Keratinocyte (primary cell): ENCODE measurements at regions not wholly inside any gene's neighbourhood (a gene's known extent, or its start where the extent isn't known, plus 50 kb on each side); places are given as distances from the start of the nearest gene placed in this dataset.

Experiments
- DNase-seq: peaks from one replicate; pipeline ENCODE4 v3.0.0-alpha.2; 2011; ENCODE audit warnings: low read depth, missing footprints, low spot score
- FAIRE-seq: peaks from 2 replicates; lab custom pipeline; 2011; peaks lifted over from hg19 to GRCh38; lab: Jason Lieb, UNC
- H2AFZ ChIP-seq: 2 replicates; pipeline ENCODE4 v1.6.0; 2012; ENCODE audit warnings: low read length, control low read depth, inconsistent platforms; ENCODE audit not compliant: control insufficient read depth
- H3K27ac ChIP-seq: 2 replicates; pipeline ENCODE4 v1.5.1; 2011; ENCODE audit warnings: low read length; ENCODE audit not compliant: control insufficient read depth, insufficient read depth
- H3K27me3 ChIP-seq: 3 replicates; pipeline ENCODE4 v1.6.0; 2011; ENCODE audit warnings: low read length; ENCODE audit not compliant: control insufficient read depth, insufficient read depth; ENCODE audit errors: extremely low read depth
- H3K36me3 ChIP-seq, 2 experiments: 2 replicates in 1 of 2; 3 replicates in 1 of 2; pipeline ENCODE4 v1.5.1; 2011; ENCODE audit warnings: low read length in 2 of 2, mild to moderate bottlenecking in 1 of 2; ENCODE audit not compliant: control insufficient read depth in 2 of 2, insufficient read depth in 2 of 2; ENCODE audit errors: extremely low read depth in 1 of 2
- H3K4me1 ChIP-seq: 3 replicates; pipeline ENCODE4 v1.5.1; 2011; ENCODE audit warnings: low read length; ENCODE audit not compliant: control insufficient read depth, insufficient read depth; ENCODE audit errors: extremely low read depth
- H3K4me2 ChIP-seq: 3 replicates; pipeline ENCODE4 v1.6.0; 2011; ENCODE audit warnings: low read depth, low read length; ENCODE audit not compliant: control insufficient read depth, insufficient read depth; ENCODE audit errors: extremely low read depth
- H3K4me3 ChIP-seq, 3 experiments: fragments of 200-600 bp in 1 of 3; sonication (generic) in 1 of 3; 2 replicates in 2 of 3; 3 replicates in 1 of 3; pipeline ENCODE4 v1.5.1; 2011 to 2016; ENCODE audit warnings: low read length in 3 of 3, mild to moderate bottlenecking in 3 of 3, control low read depth in 2 of 3, inconsistent platforms in 1 of 3, low read depth in 1 of 3, mixed read lengths in 1 of 3, mixed run types in 1 of 3, moderate library complexity in 1 of 3; ENCODE audit not compliant: control insufficient read depth in 2 of 3, insufficient read depth in 2 of 3; ENCODE audit errors: extremely low read depth in 1 of 3
- H3K79me2 ChIP-seq: 2 replicates; pipeline ENCODE4 v1.6.0; 2012; ENCODE audit warnings: low read length; ENCODE audit not compliant: control insufficient read depth, insufficient read depth
- H3K9ac ChIP-seq: 3 replicates; pipeline ENCODE4 v1.6.0; 2011; ENCODE audit warnings: low read length; ENCODE audit not compliant: control insufficient read depth, insufficient read depth; ENCODE audit errors: extremely low read depth
- H3K9me1 ChIP-seq: 3 replicates; pipeline ENCODE4 v1.6.0; 2011; ENCODE audit warnings: low read length; ENCODE audit not compliant: control insufficient read depth, insufficient read depth; ENCODE audit errors: extremely low read depth
- H3K9me3 ChIP-seq: 2 replicates; pipeline ENCODE4 v1.5.1; 2012; ENCODE audit warnings: low read depth, low read length; ENCODE audit not compliant: control insufficient read depth
- H4K20me1 ChIP-seq: 3 replicates; pipeline ENCODE4 v1.6.0; 2011; ENCODE audit warnings: low read length; ENCODE audit not compliant: control insufficient read depth, insufficient read depth; ENCODE audit errors: extremely low read depth
- CTCF ChIP-seq, 3 experiments: IDR thresholded peaks in 1 of 3; conservative IDR thresholded peaks in 1 of 3; optimal IDR thresholded peaks in 1 of 3; 2 replicates in 2 of 3; 3 replicates in 1 of 3; pipeline versions ENCODE3 to v1.5.1; 2011; ENCODE audit warnings: low read length in 3 of 3, mild to moderate bottlenecking in 3 of 3, moderate library complexity in 2 of 3, control low read depth in 1 of 3, inconsistent platforms in 1 of 3; ENCODE audit not compliant: insufficient read depth in 2 of 3; ENCODE audit errors: extremely low read depth in 1 of 3
- EZH2 ChIP-seq: IDR thresholded peaks from one replicate; pipeline ENCODE4 v1.6.1; 2012; ENCODE audit warnings: inconsistent platforms, mild to moderate bottlenecking, low read length, moderate library complexity
- dilution Hi-C: fragments of 300-500 bp; cut with MboI; formaldehyde crosslinking; loops from one replicate; pipeline ENCODE4 v1.7.0; 2020; ENCODE audit warnings: low sequenced_read_pairs; ENCODE audit not compliant: extremely low pct_ligation_motif_present

GRCh38 chr6:134727081-134727480, 222.8 kb downstream of the ALDH8A1 start:
- no peaks in the 10 kb centered on the region for H3K36me3 ChIP-seq
- no peak overlapping the region for H3K9ac ChIP-seq
- H2AFZ ChIP-seq = no peak overlapping the region
- H3K27ac ChIP-seq = no peak overlapping the region
- no peaks in the 10 kb centered on the region for H3K9me3 ChIP-seq
- no peaks in the 10 kb centered on the region for H3K9me1 ChIP-seq
- H3K4me1 ChIP-seq = no peaks in the 10 kb centered on the region
- no peak overlapping the region for H3K4me3 ChIP-seq
- dilution Hi-C loops = no loop called here
- H3K27me3 ChIP-seq = no peaks in the 10 kb centered on the region
- FAIRE-seq (no peak), DNase-seq (no peak)
- H4K20me1 ChIP-seq = no peaks in the 10 kb centered on the region
- TF ChIP-seq CTCF (optimal IDR thresholded peaks at IDR 0.05 in 1 of 3, IDR thresholded peaks at IDR 0.05 in 1 of 3, conservative IDR thresholded peaks at IDR 0.05 in 1 of 3; ENCODE audit: extremely low read depth in 1 of 3, insufficient read depth in 2 of 3, low read length in 3 of 3) (no peak), EZH2 (no peak)
- no peaks in the 10 kb centered on the region for H3K79me2 ChIP-seq
- no peak overlapping the region for H3K4me2 ChIP-seq

- H2AFZ ChIP-seq = no peak overlapping the region
- DNase-seq (no peak), FAIRE-seq (no peak)
- no peaks in the 10 kb centered on the region for H4K20me1 ChIP-seq
- H3K36me3 ChIP-seq = no peaks in the 10 kb centered on the region
- no peaks in the 10 kb centered on the region for H3K9me1 ChIP-seq
- H3K79me2 ChIP-seq = no peaks in the 10 kb centered on the region
- dilution Hi-C loops = no loop called here
- no peak overlapping the region for H3K4me2 ChIP-seq
- H3K9ac ChIP-seq = no peak overlapping the region
- H3K27me3 ChIP-seq = no peaks in the 10 kb centered on the region
- H3K9me3 ChIP-seq = no peaks in the 10 kb centered on the region
- H3K4me3 ChIP-seq = no peak overlapping the region
- TF ChIP-seq EZH2 = no peak
- no peak for TF ChIP-seq CTCF (optimal IDR thresholded peaks at IDR 0.05 in 1 of 3, IDR thresholded peaks at IDR 0.05 in 1 of 3, conservative IDR thresholded peaks at IDR 0.05 in 1 of 3; ENCODE audit: extremely low read depth in 1 of 3, insufficient read depth in 2 of 3, low read length in 3 of 3)
- H3K4me1 ChIP-seq = no peaks in the 10 kb centered on the region
- H3K27ac ChIP-seq = no peak overlapping the region
Observed at GRCh38 chr6:134725590-134725989, 224.3 kb downstream of the ALDH8A1 start.
